ENCODE measurements at regions not wholly inside any gene's neighbourhood (a gene's known extent, or its start where the extent isn't known, plus 50 kb on each side); places are given as distances from the start of the nearest gene placed in this dataset.

DNA sequence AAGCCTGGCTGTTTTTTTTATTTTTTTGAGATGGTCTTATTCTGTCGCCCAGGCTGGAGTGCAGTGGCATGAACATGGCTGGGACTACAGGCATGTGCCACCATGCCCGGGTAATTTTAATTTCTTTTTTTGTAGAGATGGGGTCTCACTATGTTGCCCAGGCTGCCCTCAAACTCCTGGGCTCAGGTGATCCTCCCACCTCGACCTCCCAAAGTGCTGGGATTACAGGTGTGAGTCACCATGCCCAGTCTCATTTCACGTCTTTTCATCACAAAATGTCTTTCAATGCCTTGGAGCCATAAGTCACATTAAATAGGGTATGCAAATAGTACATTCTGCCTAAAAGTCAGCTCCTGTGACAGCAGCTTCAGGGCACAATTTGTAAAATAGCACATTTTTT lies 52.8 kb downstream of the SOX2 start:
- H3K4me3 ChIP-seq (ENCODE audit: low read depth, low read length), result no peak overlapping the region
- TF ChIP-seq, protein P1, sequence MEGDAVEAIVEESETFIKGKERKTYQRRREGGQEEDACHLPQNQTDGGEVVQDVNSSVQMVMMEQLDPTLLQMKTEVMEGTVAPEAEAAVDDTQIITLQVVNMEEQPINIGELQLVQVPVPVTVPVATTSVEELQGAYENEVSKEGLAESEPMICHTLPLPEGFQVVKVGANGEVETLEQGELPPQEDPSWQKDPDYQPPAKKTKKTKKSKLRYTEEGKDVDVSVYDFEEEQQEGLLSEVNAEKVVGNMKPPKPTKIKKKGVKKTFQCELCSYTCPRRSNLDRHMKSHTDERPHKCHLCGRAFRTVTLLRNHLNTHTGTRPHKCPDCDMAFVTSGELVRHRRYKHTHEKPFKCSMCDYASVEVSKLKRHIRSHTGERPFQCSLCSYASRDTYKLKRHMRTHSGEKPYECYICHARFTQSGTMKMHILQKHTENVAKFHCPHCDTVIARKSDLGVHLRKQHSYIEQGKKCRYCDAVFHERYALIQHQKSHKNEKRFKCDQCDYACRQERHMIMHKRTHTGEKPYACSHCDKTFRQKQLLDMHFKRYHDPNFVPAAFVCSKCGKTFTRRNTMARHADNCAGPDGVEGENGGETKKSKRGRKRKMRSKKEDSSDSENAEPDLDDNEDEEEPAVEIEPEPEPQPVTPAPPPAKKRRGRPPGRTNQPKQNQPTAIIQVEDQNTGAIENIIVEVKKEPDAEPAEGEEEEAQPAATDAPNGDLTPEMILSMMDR (conservative IDR thresholded peaks at IDR 0.05; ENCODE audit: low read depth, low read length), result no peak
- no peak for DNase-seq (ENCODE audit: low read depth)

DNA sequence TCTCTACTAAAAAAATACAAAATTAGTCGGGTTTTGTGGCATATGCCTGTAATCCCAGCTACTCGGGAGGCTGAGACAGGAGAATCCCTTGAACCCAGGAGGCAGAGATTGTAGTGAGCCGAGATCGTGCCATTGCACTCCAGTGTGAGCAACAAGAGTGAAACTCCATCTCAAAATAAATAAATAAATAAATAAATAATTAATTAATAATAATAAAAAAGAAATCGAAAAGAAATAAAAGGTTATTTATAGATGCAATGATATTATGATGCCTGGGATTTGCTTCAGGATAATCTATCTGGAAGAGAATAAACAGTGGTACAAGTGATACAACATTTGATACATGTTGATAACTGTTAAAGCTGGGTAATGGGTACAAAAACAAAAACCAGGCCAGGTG lies 58.6 kb downstream of the SOX2 start:
- no peak overlapping the region for H3K4me3 ChIP-seq (ENCODE audit: low read depth, low read length)
- no peak for DNase-seq (ENCODE audit: low read depth)
- TF ChIP-seq, protein P1 (conservative IDR thresholded peaks at IDR 0.05; ENCODE audit: low read depth, low read length), result no peak

DNA sequence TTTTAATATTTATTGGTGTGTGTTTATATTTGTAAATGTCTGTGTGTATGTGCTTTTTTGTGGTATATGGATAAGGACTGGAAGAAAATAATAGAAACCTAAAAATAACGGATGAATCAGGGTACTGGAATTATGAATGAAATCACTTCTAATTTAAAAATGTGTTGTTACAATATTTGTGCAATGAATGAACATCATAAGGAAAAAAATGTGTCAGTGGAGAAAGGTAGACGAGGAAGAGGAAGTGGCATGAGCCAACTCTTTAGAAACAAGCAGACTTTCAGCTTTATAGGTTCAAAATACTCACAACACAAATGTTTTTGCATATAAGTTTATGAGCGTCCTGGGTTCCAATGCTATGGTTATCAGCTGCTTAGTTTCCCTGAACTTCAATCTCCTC lies 59.4 kb downstream of the SOX2 start:
- DNase-seq (ENCODE audit: low read depth), result no peak
- TF ChIP-seq, protein P1 (conservative IDR thresholded peaks at IDR 0.05; ENCODE audit: low read depth, low read length), result no peak
- H3K4me3 ChIP-seq (ENCODE audit: low read depth, low read length), result no peak overlapping the region

DNA sequence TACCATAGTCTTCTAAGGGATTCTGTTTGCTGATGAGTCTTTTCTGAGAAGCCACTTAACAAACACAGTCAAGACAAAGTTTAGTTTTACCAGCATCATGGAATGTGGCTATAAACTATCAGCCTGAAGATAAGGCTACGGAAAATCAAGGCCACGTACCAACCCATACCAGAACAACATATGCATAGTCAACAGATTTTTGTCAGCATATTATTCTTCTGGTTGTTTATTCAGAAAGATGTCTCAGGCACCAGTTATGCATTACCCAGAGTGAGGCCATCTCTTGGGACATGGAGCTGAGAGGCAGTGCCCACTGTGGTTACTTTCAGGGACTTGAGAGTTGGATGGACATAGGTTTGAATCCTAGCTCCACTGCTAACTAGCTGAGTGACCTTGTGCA lies 60.4 kb downstream of the SOX2 start:
- TF ChIP-seq, protein P1 (conservative IDR thresholded peaks at IDR 0.05; ENCODE audit: low read depth, low read length), result no peak
- H3K4me3 ChIP-seq (ENCODE audit: low read depth, low read length), result no peak overlapping the region
- no peak for DNase-seq (ENCODE audit: low read depth)

DNA sequence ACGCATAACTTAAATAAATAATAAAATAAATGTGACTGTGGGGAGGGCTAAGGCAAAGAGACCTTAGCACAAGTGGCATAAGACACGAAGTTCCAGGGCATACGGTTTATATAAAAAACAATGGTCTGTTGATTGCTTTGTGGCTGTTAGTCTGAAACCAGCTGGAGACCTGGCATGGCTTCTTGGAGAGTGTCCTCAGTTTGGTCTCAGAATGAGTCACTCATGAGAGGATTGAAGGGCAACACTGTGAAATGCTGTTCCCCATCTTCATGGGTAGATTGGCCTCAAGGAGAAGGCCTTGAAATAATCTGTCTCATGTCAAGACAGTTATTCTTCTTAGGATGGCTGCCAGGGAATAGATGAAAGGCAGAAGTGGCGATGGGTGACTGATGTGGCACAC lies 62.2 kb downstream of the SOX2 start:
- TF ChIP-seq, protein P1 (conservative IDR thresholded peaks at IDR 0.05; ENCODE audit: low read depth, low read length), result no peak

DNA sequence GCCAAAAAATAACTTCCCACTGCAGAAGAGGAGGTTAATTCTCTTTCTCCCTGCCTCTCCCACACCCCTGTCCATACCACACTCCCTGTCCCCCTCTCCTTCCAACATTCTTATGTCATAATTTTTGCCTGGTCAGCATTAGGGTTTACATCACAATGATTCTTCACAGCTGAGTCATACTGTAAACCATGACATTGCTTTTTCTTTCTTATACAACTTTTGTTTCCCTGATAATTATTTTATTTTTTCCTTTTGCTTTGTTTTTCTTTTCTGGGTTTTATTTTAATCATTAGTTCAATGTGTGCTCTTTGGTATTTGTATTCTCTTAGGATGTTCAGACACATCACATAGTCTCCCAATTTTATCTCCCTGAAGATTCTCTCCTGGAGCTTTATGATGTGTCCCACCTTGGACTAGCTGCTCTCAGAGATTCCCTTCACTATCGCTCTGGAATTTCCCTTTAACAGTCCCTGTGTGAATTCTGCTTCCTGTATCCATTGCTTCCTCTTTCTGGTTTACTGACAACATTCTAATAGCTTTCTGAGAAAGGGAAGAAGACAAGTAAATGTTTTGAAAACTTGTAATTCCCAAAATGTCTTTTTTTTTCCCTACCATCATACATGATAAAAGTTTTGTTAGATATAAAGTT lies 70.7 kb downstream of the SOX2 start:
- TF ChIP-seq, protein P1 (conservative IDR thresholded peaks at IDR 0.05; ENCODE audit: low read depth, low read length), result no peak
- DNase-seq (ENCODE audit: low read depth), result peak; percentile 42
- H3K4me3 ChIP-seq (ENCODE audit: low read depth, low read length), result no peak overlapping the region

More for the DNA sequence above, 62.2 kb downstream of the SOX2 start:
- DNase-seq (ENCODE audit: low read depth), result no peak
- H3K4me3 ChIP-seq (ENCODE audit: low read depth, low read length), result no peak overlapping the region

DNA sequence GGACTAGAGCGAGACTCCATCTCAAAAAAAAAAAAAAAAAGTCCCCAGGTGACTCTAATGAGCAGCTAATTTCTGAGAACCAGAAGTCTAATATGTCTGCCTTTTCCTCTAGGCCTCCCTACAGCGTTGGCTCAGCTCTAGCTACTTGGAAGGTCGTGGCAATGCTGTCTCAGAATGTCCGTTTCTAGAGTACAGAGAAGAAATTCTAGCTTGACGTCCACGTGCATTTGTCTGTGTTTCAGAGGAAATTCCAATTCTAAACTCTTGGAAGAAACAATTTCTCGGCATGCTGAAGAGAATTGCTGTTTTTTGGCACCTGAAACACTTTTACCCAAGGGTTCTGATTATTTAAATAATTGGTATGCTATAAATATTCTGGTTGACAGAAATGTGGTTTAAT lies 78.8 kb downstream of the SOX2 start:
- TF ChIP-seq, protein P1 (conservative IDR thresholded peaks at IDR 0.05; ENCODE audit: low read depth, low read length), result no peak
- H3K4me3 ChIP-seq (ENCODE audit: low read depth, low read length), result no peak overlapping the region
- DNase-seq (ENCODE audit: low read depth), result no peak
